HepG2 (cell line): ENCODE measurements at regions not wholly inside any gene's neighbourhood (a gene's known extent, or its start where the extent isn't known, plus 50 kb on each side); places are given as distances from the start of the nearest gene placed in this dataset.

Experiments used
- ATAC-seq: fragments of 200-7000 bp; cut with Tn5 transposase; 3 replicates; pipeline ENCODE4 v1.9.1; 2020; ENCODE audit warnings: mild to moderate bottlenecking, moderate library complexity
- BruUV-seq: library from RNA; stranded (reverse); fragments of 400-500 nt; replicated peaks from 2 replicates; lab custom pipeline; 2021; lab: Mats Ljungman, UMichigan
- CTCF ChIA-PET: fragments of 300-600 bp; formaldehyde crosslinking; extraction: SDS; loops from one replicate; lab custom pipeline; 2021; ENCODE audit warnings: low total read pairs, inconsistent platforms, low intra/inter-chr PET ratio; lab: Yijun Ruan, JAX
- POLR2A ChIA-PET: fragments of 350-600 bp; sonication (Branson Sonifier 250); formaldehyde crosslinking; loops from one replicate; lab custom pipeline; 2020; ENCODE audit warnings: antibody characterized with exemption, inconsistent platforms; lab: Yijun Ruan, JAX
- DNase-seq: peaks from one replicate; pipeline ENCODE4 v3.0.0-alpha.2; 2015; ENCODE audit warnings: low spot score
- FAIRE-seq: peaks from 3 replicates; lab custom pipeline; 2011; peaks lifted over from hg19 to GRCh38; lab: Jason Lieb, UNC
- H2AFZ ChIP-seq: one replicate; pipeline ENCODE4 v1.6.1; 2011; ENCODE audit warnings: low read length, inconsistent platforms
- H3K27ac ChIP-seq: fragments of 300-600 bp; 3 replicates; pipeline ENCODE4 v1.8.0; 2011; ENCODE audit warnings: mixed run types, mild to moderate bottlenecking, mixed read lengths, low read length, inconsistent platforms; ENCODE audit not compliant: insufficient read depth; ENCODE audit errors: extremely low read length
- H3K27me3 ChIP-seq, 2 experiments: fragments of 200-600 bp in 1 of 2; 2 replicates in 1 of 2; 3 replicates in 1 of 2; pipeline versions ENCODE4 v1.6.0 to v1.8.0; 2011; ENCODE audit warnings: low read length in 2 of 2, mild to moderate bottlenecking in 2 of 2, moderate library complexity in 2 of 2, inconsistent platforms in 1 of 2; ENCODE audit not compliant: insufficient read depth in 2 of 2, control insufficient read depth in 1 of 2
- H3K36me3 ChIP-seq, 2 experiments: fragments of 200-600 bp in 1 of 2; replicated peaks in 1 of 2; 2 replicates in 1 of 2; 3 replicates in 1 of 2; pipeline versions ENCODE4 v1.5.1 to v1.8.0; 2011; ENCODE audit warnings: low read length in 2 of 2, inconsistent platforms in 1 of 2; ENCODE audit not compliant: insufficient read depth in 2 of 2, control insufficient read depth in 1 of 2
- H3K4me1 ChIP-seq: 2 replicates; pipeline ENCODE4 v1.5.1; 2012; ENCODE audit warnings: low read length, inconsistent platforms; ENCODE audit not compliant: insufficient read depth
- H3K4me2 ChIP-seq: 2 replicates; pipeline ENCODE4 v1.6.0; 2011; ENCODE audit warnings: low read depth, low read length, inconsistent platforms
- H3K4me3 ChIP-seq, 3 experiments: fragments of 200-600 bp in 1 of 3; sonication (generic), shearing (Covaris generic) in 1 of 3; replicated peaks in 1 of 3; 2 replicates each; pipeline ENCODE4 v1.5.1; 2011 to 2016; ENCODE audit warnings: low read length in 3 of 3, inconsistent platforms in 2 of 3, low read depth in 2 of 3, mild to moderate bottlenecking in 2 of 3, control low read depth in 1 of 3, mixed read lengths in 1 of 3; ENCODE audit not compliant: insufficient read depth in 1 of 3
- H3K79me2 ChIP-seq: one replicate; pipeline ENCODE4 v1.6.1; 2011; ENCODE audit warnings: low read length, inconsistent platforms; ENCODE audit not compliant: insufficient read depth
- H3K9ac ChIP-seq: 2 replicates; pipeline ENCODE4 v1.6.0; 2011; ENCODE audit warnings: mild to moderate bottlenecking, low read depth, low read length, inconsistent platforms; ENCODE audit not compliant: insufficient read depth
- H3K9me3 ChIP-seq: 2 replicates; pipeline ENCODE4 v1.5.1; 2012; ENCODE audit warnings: mild to moderate bottlenecking, low read length
- H4K20me1 ChIP-seq: 2 replicates; pipeline ENCODE4 v1.6.0; 2011; ENCODE audit warnings: inconsistent platforms, mild to moderate bottlenecking, low read length, moderate library complexity; ENCODE audit not compliant: insufficient read depth
- ARHGAP35 ChIP-seq: sonication (generic); formaldehyde crosslinking; IDR thresholded peaks from 2 replicates; pipeline ENCODE4 v1.9.0; 2022; ENCODE audit warnings: mild to moderate bottlenecking, inconsistent platforms, moderate library complexity, missing genetic modification reagents, borderline replicate concordance
- BORCS8-MEF2B ChIP-seq: sonication (generic); formaldehyde crosslinking; IDR thresholded peaks from 2 replicates; pipeline ENCODE4 v1.8.0; 2022; ENCODE audit warnings: mild to moderate bottlenecking, missing genetic modification reagents
- FLYWCH1 ChIP-seq: sonication (generic); formaldehyde crosslinking; IDR thresholded peaks from 2 replicates; pipeline ENCODE4 v1.8.1; 2023; ENCODE audit warnings: mild to moderate bottlenecking, missing genetic modification reagents
- NFE2 ChIP-seq: sonication (generic); formaldehyde crosslinking; IDR thresholded peaks from 2 replicates; pipeline ENCODE4 v1.4.0; 2020; ENCODE audit warnings: missing genetic modification reagents
- NRL ChIP-seq: sonication (generic); formaldehyde crosslinking; IDR thresholded peaks from 2 replicates; pipeline ENCODE4 v1.5.0; 2020; ENCODE audit warnings: missing genetic modification reagents, mild to moderate bottlenecking, moderate library complexity, borderline replicate concordance
- RAD51 ChIP-seq: fragments of 450-650 bp; IDR thresholded peaks from 2 replicates; pipeline ENCODE4 v1.6.1; 2016; ENCODE audit warnings: borderline replicate concordance
- SP140L ChIP-seq: sonication (generic); formaldehyde crosslinking; IDR thresholded peaks from 2 replicates; pipeline ENCODE4 v1.4.0; 2020; ENCODE audit warnings: missing genetic modification reagents, borderline replicate concordance
- TAF1 ChIP-seq: sonication (generic); formaldehyde crosslinking; IDR thresholded peaks from 2 replicates; pipeline ENCODE4 v1.4.0; 2020; ENCODE audit warnings: missing genetic modification reagents
- ZNF230 ChIP-seq: sonication (generic); formaldehyde crosslinking; IDR thresholded peaks from 2 replicates; pipeline ENCODE4 v1.4.0; 2020; ENCODE audit warnings: mild to moderate bottlenecking, missing genetic modification reagents
- ZNF256 ChIP-seq: sonication (generic); formaldehyde crosslinking; conservative IDR thresholded peaks from 2 replicates; pipeline ENCODE4 v1.4.0; 2020; ENCODE audit warnings: missing genetic modification reagents
- ZNF282 ChIP-seq: fragments of 450-650 bp; IDR thresholded peaks from 2 replicates; pipeline ENCODE4 v1.6.1; 2018; ENCODE audit not compliant: partially characterized antibody
- in situ Hi-C: cut with HindIII; loops from 2 replicates; pipeline ENCODE4 v1.10.0; 2017; ENCODE audit warnings: low pct_unique_long_range_greater_than_20kb; ENCODE audit not compliant: extremely low pct_ligation_motif_present
- intact Hi-C: fragments of 100-400 bp; cut with micrococcal nuclease; formaldehyde crosslinking; loops from one replicate; pipeline ENCODE4 v1.10.0; 2022; ENCODE audit not compliant: unreplicated experiment
- TF ChIP-seq, protein P1 (sequence below): IDR thresholded peaks from 2 replicates; pipeline ENCODE4 v1.6.1; 2016; ENCODE audit warnings: low read depth, missing genetic modification reagents, missing compliant biosample characterization
- TF ChIP-seq, protein P2 (sequence below): sonication (generic); formaldehyde crosslinking; IDR thresholded peaks from 2 replicates; pipeline ENCODE4 v1.4.0; 2020; ENCODE audit warnings: missing genetic modification reagents, mild to moderate bottlenecking, borderline replicate concordance
- TF ChIP-seq, protein P3 (sequence below): sonication (generic); formaldehyde crosslinking; IDR thresholded peaks from 2 replicates; pipeline ENCODE4 v1.5.1; 2020; ENCODE audit warnings: missing genetic modification reagents, mild to moderate bottlenecking, borderline replicate concordance
- TF ChIP-seq, protein P4 (sequence below): sonication (generic); formaldehyde crosslinking; IDR thresholded peaks from 2 replicates; pipeline ENCODE4 v1.5.0; 2020; ENCODE audit warnings: missing genetic modification reagents

DNA sequence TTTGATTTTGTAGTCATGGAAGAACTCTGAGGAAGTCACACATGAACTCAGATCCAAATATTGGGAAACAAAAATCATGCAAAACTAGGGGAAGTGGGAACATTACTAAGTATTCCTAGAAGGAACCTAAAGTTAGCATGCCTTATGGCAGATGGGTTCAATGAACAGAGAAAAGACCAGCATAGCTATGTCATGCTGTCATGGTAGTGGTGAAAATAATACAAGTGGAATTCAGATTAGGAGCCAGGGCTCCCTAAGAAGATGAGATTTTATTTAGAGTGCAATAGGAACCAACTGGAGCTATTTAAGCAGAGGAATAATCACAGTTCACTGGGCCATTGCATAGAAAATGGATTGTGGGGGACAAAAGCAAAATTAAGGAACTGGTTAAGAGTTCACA is 134.0 kb downstream of the DIO2 start:
- Histone ChIP-seq H3K27ac (no peak overlapping the region), H3K27me3 (no peaks in the 10 kb centered on the region), H3K9ac (no peak overlapping the region), H3K4me1 (no peaks in the 10 kb centered on the region), H3K36me3 (no peaks in the 10 kb centered on the region), H3K9me3 (peaks cover 81% of the 10 kb centered on the region), H4K20me1 (no peaks in the 10 kb centered on the region), H3K79me2 (no peaks in the 10 kb centered on the region), H2AFZ (no peak overlapping the region), H3K4me2 (no peak overlapping the region), H3K4me3 (no peak overlapping the region)
- intact Hi-C loops (no loop called here), in situ Hi-C loops (no loop called here)
- DNase-seq (no peak), FAIRE-seq (no peak), ATAC-seq (no peak)
- BruUV-seq: no TSS peak
- ChIA-PET CTCF (no interaction called here), POLR2A (no interaction called here)
- no peak for TF ChIP-seq NFE2 (CRISPR knock-in tag)
- TF ChIP-seq FLYWCH1 (CRISPR knock-in tag): no peak
- no peak for TF ChIP-seq ZNF230 (CRISPR knock-in tag)
- no peak for TF ChIP-seq ZNF256 (CRISPR knock-in tag)
- no peak for TF ChIP-seq SP140L
- TF ChIP-seq ZNF282: no peak
- TF ChIP-seq NRL (CRISPR knock-in tag): no peak
- TF ChIP-seq, protein P1, sequence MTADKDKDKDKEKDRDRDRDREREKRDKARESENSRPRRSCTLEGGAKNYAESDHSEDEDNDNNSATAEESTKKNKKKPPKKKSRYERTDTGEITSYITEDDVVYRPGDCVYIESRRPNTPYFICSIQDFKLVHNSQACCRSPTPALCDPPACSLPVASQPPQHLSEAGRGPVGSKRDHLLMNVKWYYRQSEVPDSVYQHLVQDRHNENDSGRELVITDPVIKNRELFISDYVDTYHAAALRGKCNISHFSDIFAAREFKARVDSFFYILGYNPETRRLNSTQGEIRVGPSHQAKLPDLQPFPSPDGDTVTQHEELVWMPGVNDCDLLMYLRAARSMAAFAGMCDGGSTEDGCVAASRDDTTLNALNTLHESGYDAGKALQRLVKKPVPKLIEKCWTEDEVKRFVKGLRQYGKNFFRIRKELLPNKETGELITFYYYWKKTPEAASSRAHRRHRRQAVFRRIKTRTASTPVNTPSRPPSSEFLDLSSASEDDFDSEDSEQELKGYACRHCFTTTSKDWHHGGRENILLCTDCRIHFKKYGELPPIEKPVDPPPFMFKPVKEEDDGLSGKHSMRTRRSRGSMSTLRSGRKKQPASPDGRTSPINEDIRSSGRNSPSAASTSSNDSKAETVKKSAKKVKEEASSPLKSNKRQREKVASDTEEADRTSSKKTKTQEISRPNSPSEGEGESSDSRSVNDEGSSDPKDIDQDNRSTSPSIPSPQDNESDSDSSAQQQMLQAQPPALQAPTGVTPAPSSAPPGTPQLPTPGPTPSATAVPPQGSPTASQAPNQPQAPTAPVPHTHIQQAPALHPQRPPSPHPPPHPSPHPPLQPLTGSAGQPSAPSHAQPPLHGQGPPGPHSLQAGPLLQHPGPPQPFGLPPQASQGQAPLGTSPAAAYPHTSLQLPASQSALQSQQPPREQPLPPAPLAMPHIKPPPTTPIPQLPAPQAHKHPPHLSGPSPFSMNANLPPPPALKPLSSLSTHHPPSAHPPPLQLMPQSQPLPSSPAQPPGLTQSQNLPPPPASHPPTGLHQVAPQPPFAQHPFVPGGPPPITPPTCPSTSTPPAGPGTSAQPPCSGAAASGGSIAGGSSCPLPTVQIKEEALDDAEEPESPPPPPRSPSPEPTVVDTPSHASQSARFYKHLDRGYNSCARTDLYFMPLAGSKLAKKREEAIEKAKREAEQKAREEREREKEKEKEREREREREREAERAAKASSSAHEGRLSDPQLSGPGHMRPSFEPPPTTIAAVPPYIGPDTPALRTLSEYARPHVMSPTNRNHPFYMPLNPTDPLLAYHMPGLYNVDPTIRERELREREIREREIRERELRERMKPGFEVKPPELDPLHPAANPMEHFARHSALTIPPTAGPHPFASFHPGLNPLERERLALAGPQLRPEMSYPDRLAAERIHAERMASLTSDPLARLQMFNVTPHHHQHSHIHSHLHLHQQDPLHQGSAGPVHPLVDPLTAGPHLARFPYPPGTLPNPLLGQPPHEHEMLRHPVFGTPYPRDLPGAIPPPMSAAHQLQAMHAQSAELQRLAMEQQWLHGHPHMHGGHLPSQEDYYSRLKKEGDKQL (CRISPR knock-in tag): no peak
- no peak for TF ChIP-seq ARHGAP35
- TF ChIP-seq, protein P2, sequence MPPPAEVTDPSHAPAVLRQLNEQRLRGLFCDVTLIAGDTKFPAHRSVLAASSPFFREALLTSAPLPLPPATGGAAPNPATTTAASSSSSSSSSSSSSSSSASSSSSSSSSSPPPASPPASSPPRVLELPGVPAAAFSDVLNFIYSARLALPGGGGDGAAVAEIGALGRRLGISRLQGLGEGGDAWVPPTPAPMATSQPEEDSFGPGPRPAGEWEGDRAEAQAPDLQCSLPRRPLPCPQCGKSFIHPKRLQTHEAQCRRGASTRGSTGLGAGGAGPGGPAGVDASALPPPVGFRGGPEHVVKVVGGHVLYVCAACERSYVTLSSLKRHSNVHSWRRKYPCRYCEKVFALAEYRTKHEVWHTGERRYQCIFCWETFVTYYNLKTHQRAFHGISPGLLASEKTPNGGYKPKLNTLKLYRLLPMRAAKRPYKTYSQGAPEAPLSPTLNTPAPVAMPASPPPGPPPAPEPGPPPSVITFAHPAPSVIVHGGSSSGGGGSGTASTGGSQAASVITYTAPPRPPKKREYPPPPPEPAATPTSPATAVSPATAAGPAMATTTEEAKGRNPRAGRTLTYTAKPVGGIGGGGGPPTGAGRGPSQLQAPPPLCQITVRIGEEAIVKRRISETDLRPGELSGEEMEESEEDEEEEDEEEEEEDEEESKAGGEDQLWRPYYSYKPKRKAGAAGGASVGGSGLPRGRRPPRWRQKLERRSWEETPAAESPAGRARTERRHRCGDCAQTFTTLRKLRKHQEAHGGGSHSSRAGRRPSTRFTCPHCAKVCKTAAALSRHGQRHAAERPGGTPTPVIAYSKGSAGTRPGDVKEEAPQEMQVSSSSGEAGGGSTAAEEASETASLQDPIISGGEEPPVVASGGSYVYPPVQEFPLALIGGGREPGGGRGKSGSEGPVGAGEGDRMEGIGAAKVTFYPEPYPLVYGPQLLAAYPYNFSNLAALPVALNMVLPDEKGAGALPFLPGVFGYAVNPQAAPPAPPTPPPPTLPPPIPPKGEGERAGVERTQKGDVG (CRISPR knock-in tag): no peak
- TF ChIP-seq, protein P3, sequence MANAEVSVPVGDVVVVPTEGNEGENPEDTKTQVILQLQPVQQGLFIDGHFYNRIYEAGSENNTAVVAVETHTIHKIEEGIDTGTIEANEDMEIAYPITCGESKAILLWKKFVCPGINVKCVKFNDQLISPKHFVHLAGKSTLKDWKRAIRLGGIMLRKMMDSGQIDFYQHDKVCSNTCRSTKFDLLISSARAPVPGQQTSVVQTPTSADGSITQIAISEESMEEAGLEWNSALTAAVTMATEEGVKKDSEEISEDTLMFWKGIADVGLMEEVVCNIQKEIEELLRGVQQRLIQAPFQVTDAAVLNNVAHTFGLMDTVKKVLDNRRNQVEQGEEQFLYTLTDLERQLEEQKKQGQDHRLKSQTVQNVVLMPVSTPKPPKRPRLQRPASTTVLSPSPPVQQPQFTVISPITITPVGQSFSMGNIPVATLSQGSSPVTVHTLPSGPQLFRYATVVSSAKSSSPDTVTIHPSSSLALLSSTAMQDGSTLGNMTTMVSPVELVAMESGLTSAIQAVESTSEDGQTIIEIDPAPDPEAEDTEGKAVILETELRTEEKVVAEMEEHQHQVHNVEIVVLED: no peak
- no peak for TF ChIP-seq BORCS8-MEF2B (CRISPR knock-in tag)
- no peak for TF ChIP-seq TAF1
- TF ChIP-seq, protein P4, sequence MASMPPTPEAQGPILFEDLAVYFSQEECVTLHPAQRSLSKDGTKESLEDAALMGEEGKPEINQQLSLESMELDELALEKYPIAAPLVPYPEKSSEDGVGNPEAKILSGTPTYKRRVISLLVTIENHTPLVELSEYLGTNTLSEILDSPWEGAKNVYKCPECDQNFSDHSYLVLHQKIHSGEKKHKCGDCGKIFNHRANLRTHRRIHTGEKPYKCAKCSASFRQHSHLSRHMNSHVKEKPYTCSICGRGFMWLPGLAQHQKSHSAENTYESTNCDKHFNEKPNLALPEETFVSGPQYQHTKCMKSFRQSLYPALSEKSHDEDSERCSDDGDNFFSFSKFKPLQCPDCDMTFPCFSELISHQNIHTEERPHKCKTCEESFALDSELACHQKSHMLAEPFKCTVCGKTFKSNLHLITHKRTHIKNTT (CRISPR knock-in tag): no peak
- TF ChIP-seq RAD51: no peak
